HG03521 (cell line): ENCODE measurements at regions not wholly inside any gene's neighbourhood (a gene's known extent, or its start where the extent isn't known, plus 50 kb on each side); places are given as distances from the start of the nearest gene placed in this dataset.
"Not testable (repeated sequence)": the region's sequence is repeated elsewhere in the genome, so short reads cannot be mapped to it uniquely, and the experiment has no call there.

Source experiments
- ATAC-seq: cut with Tn5 transposase; IDR thresholded peaks from one replicate; pipeline ENCODE4 v1.9.1; 2021; ENCODE audit warnings: mild to moderate bottlenecking, moderate library complexity; ENCODE audit not compliant: unreplicated experiment

- ATAC-seq, result no peak
Measured at GRCh38 chr9:119945686-119946085, 576.5 kb upstream of the BRINP1 start.

- ATAC-seq, result no peak
Measured at GRCh38 chr9:119941091-119941490, 571.9 kb upstream of the BRINP1 start.

GRCh38 chr9:119938871-119939270, 569.6 kb upstream of the BRINP1 start:
- no peak for ATAC-seq

- no peak for ATAC-seq
Measured at GRCh38 chr9:119934497-119934896, 565.3 kb upstream of the BRINP1 start.

GRCh38 chr9:119933191-119933590, 564.0 kb upstream of the BRINP1 start:
- ATAC-seq, result no peak

- ATAC-seq, result no peak
Measured at GRCh38 chr9:119924736-119925135, 555.5 kb upstream of the BRINP1 start.

- ATAC-seq, result no peak
Measured at GRCh38 chr9:119917175-119917574, 547.9 kb upstream of the BRINP1 start.

GRCh38 chr9:119907056-119907455, 537.8 kb upstream of the BRINP1 start:
- no peak for ATAC-seq

- no peak for ATAC-seq
Measured at GRCh38 chr9:119905724-119906123, 536.5 kb upstream of the BRINP1 start.

- ATAC-seq, result no peak
Measured at GRCh38 chr9:119903851-119904250, 534.6 kb upstream of the BRINP1 start.

GRCh38 chr9:119902611-119903010, 533.4 kb upstream of the BRINP1 start:
- no peak for ATAC-seq

GRCh38 chr9:119898316-119898715, 529.1 kb upstream of the BRINP1 start:
- no peak for ATAC-seq

- ATAC-seq, result no peak
Measured at GRCh38 chr9:119884438-119884837, 515.2 kb upstream of the BRINP1 start.

- no peak for ATAC-seq
Measured at GRCh38 chr9:119881898-119882297, 512.7 kb upstream of the BRINP1 start.

GRCh38 chr9:119880361-119880760, 511.1 kb upstream of the BRINP1 start:
- no peak for ATAC-seq

- no peak for ATAC-seq
Measured at GRCh38 chr9:119877306-119877705, 508.1 kb upstream of the BRINP1 start.

GRCh38 chr9:119873877-119874276, 504.6 kb upstream of the BRINP1 start:
- ATAC-seq, result no peak

- not testable (repeated sequence) for ATAC-seq
Measured at GRCh38 chr9:119870251-119870650, 501.0 kb upstream of the BRINP1 start.

GRCh38 chr9:119868694-119869093, 499.5 kb upstream of the BRINP1 start:
- ATAC-seq, result no peak

GRCh38 chr9:119861842-119862241, 492.6 kb upstream of the BRINP1 start:
- no peak for ATAC-seq

GRCh38 chr9:119859128-119859527, 489.9 kb upstream of the BRINP1 start:
- no peak for ATAC-seq

- no peak for ATAC-seq
Measured at GRCh38 chr9:119853126-119853525, 483.9 kb upstream of the BRINP1 start.

- no peak for ATAC-seq
Measured at GRCh38 chr9:119852390-119852789, 483.2 kb upstream of the BRINP1 start.

- ATAC-seq, result no peak
Measured at GRCh38 chr9:119844431-119844830, 475.2 kb upstream of the BRINP1 start.
